Dendritic cell treated with granulocyte-macrophage colony-stimulating factor and Interleukin-4, amounts not matched to agents 40 ng/mL and 50 ng/mL, for 4 days (primary cell): ENCODE measurements at regions not wholly inside any gene's neighbourhood (a gene's known extent, or its start where the extent isn't known, plus 50 kb on each side); places are given as distances from the start of the nearest gene placed in this dataset.
"Not testable (repeated sequence)": the region's sequence is repeated elsewhere in the genome, so short reads cannot be mapped to it uniquely, and the experiment has no call there.

Experiments
- H3K27ac Mint-ChIP-seq: one replicate; pipeline ENCODE4 v1.8.0; 2022; ENCODE audit warnings: mild to moderate bottlenecking, mixed read lengths
- H3K27me3 Mint-ChIP-seq: one replicate; pipeline ENCODE4 v1.8.0; 2022; ENCODE audit warnings: mild to moderate bottlenecking, mixed read lengths
- H3K36me3 Mint-ChIP-seq: one replicate; pipeline ENCODE4 v1.8.0; 2022; ENCODE audit warnings: low read depth, mixed read lengths
- H3K4me1 Mint-ChIP-seq: one replicate; pipeline ENCODE4 v1.8.0; 2022; ENCODE audit warnings: low read depth, mixed read lengths
- H3K4me3 Mint-ChIP-seq: one replicate; pipeline ENCODE4 v1.8.0; 2022; ENCODE audit warnings: mild to moderate bottlenecking, moderate library complexity, mixed read lengths
- H3K9me3 Mint-ChIP-seq: one replicate; pipeline ENCODE4 v1.8.0; 2022; ENCODE audit warnings: mixed read lengths
- intact Hi-C: fragments of 100-400 bp; cut with micrococcal nuclease; formaldehyde crosslinking; loops from one replicate; pipeline ENCODE4 v1.15.0; 2022

- Mint-ChIP-seq H3K4me1 (no peaks in the 10 kb centered on the region), H3K27me3 (peaks cover 6% of the 10 kb centered on the region), H3K27ac (no peak overlapping the region), H3K9me3 (no peaks in the 10 kb centered on the region), H3K36me3 (no peaks in the 10 kb centered on the region), H3K4me3 (no peak overlapping the region)
- intact Hi-C loops: no loop called here
Measured at GRCh38 chr5:72653586-72653985, 146.4 kb upstream of the ZNF366 start.

GRCh38 chr5:72651779-72652178, 144.6 kb upstream of the ZNF366 start:
- no peak overlapping the region for H3K27ac Mint-ChIP-seq
- no peak overlapping the region for H3K4me3 Mint-ChIP-seq
- intact Hi-C loops: no loop called here
- no peaks in the 10 kb centered on the region for H3K9me3 Mint-ChIP-seq
- no peaks in the 10 kb centered on the region for H3K36me3 Mint-ChIP-seq
- no peaks in the 10 kb centered on the region for H3K4me1 Mint-ChIP-seq
- peaks cover 8% of the 10 kb centered on the region for H3K27me3 Mint-ChIP-seq

- intact Hi-C loops: no loop called here
- Mint-ChIP-seq H3K9me3 (no peaks in the 10 kb centered on the region), H3K4me1 (no peaks in the 10 kb centered on the region), H3K4me3 (no peak overlapping the region), H3K36me3 (no peaks in the 10 kb centered on the region), H3K27ac (no peak overlapping the region), H3K27me3 (peaks cover 8% of the 10 kb centered on the region)
Measured at GRCh38 chr5:72651109-72651508, 143.9 kb upstream of the ZNF366 start.

- no peak overlapping the region for H3K4me3 Mint-ChIP-seq
- no peaks in the 10 kb centered on the region for H3K36me3 Mint-ChIP-seq
- intact Hi-C loops: no loop called here
- no peaks in the 10 kb centered on the region for H3K9me3 Mint-ChIP-seq
- H3K4me1 Mint-ChIP-seq: no peaks in the 10 kb centered on the region
- H3K27ac Mint-ChIP-seq: no peak overlapping the region
- peaks cover 8% of the 10 kb centered on the region for H3K27me3 Mint-ChIP-seq
Measured at GRCh38 chr5:72649449-72649848, 142.2 kb upstream of the ZNF366 start.

GRCh38 chr5:72648480-72648879, 141.3 kb upstream of the ZNF366 start:
- Mint-ChIP-seq H3K4me1 (no peaks in the 10 kb centered on the region), H3K9me3 (no peaks in the 10 kb centered on the region), H3K4me3 (no peak overlapping the region), H3K36me3 (no peaks in the 10 kb centered on the region), H3K27me3 (peaks cover 8% of the 10 kb centered on the region), H3K27ac (no peak overlapping the region)
- intact Hi-C loops: no loop called here

- H3K4me3 Mint-ChIP-seq: no peak overlapping the region
- H3K9me3 Mint-ChIP-seq: no peaks in the 10 kb centered on the region
- no peaks in the 10 kb centered on the region for H3K36me3 Mint-ChIP-seq
- peaks cover 8% of the 10 kb centered on the region for H3K27me3 Mint-ChIP-seq
- intact Hi-C loops: no loop called here
- no peaks in the 10 kb centered on the region for H3K4me1 Mint-ChIP-seq
- H3K27ac Mint-ChIP-seq: no peak overlapping the region
Measured at GRCh38 chr5:72647806-72648205, 140.6 kb upstream of the ZNF366 start.

- Mint-ChIP-seq H3K36me3 (no peaks in the 10 kb centered on the region), H3K4me3 (no peak overlapping the region), H3K27ac (no peak overlapping the region), H3K27me3 (peaks cover 7% of the 10 kb centered on the region), H3K9me3 (no peaks in the 10 kb centered on the region), H3K4me1 (no peaks in the 10 kb centered on the region)
- intact Hi-C loops: no loop called here
Measured at GRCh38 chr5:72646246-72646866, 139.1 kb upstream of the ZNF366 start.

- intact Hi-C loops: no loop called here
- H3K4me3 Mint-ChIP-seq: no peak overlapping the region
- H3K36me3 Mint-ChIP-seq: no peaks in the 10 kb centered on the region
- no peaks in the 10 kb centered on the region for H3K4me1 Mint-ChIP-seq
- peaks cover 6% of the 10 kb centered on the region for H3K27me3 Mint-ChIP-seq
- H3K9me3 Mint-ChIP-seq: no peaks in the 10 kb centered on the region
- no peak overlapping the region for H3K27ac Mint-ChIP-seq
Measured at GRCh38 chr5:72645064-72645846, 138.0 kb upstream of the ZNF366 start.

- no peak overlapping the region for H3K4me3 Mint-ChIP-seq
- intact Hi-C loops: no loop called here
- no peaks in the 10 kb centered on the region for H3K9me3 Mint-ChIP-seq
- H3K36me3 Mint-ChIP-seq: no peaks in the 10 kb centered on the region
- H3K4me1 Mint-ChIP-seq: no peaks in the 10 kb centered on the region
- no peak overlapping the region for H3K27ac Mint-ChIP-seq
- peaks cover 4% of the 10 kb centered on the region for H3K27me3 Mint-ChIP-seq
Measured at GRCh38 chr5:72644296-72644695, 137.1 kb upstream of the ZNF366 start.

GRCh38 chr5:72641164-72641563, 134.0 kb upstream of the ZNF366 start:
- no peak overlapping the region for H3K27ac Mint-ChIP-seq
- no peaks in the 10 kb centered on the region for H3K9me3 Mint-ChIP-seq
- no peaks in the 10 kb centered on the region for H3K27me3 Mint-ChIP-seq
- H3K4me1 Mint-ChIP-seq: no peaks in the 10 kb centered on the region
- H3K36me3 Mint-ChIP-seq: no peaks in the 10 kb centered on the region
- no peak overlapping the region for H3K4me3 Mint-ChIP-seq
- intact Hi-C loops: no loop called here

- H3K9me3 Mint-ChIP-seq: no peaks in the 10 kb centered on the region
- H3K4me3 Mint-ChIP-seq: no peak overlapping the region
- H3K4me1 Mint-ChIP-seq: peaks cover 5% of the 10 kb centered on the region
- H3K27me3 Mint-ChIP-seq: no peaks in the 10 kb centered on the region
- intact Hi-C loops: no loop called here
- H3K36me3 Mint-ChIP-seq: no peaks in the 10 kb centered on the region
- H3K27ac Mint-ChIP-seq: no peak overlapping the region
Measured at GRCh38 chr5:72637058-72637457, 129.8 kb upstream of the ZNF366 start.

- H3K27ac Mint-ChIP-seq, H3K4me3 Mint-ChIP-seq, H3K9me3 Mint-ChIP-seq, intact Hi-C loops, H3K4me1 Mint-ChIP-seq, H3K36me3 Mint-ChIP-seq, H3K27me3 Mint-ChIP-seq: not testable (repeated sequence)
Measured at GRCh38 chr5:72636565-72636964, 129.4 kb upstream of the ZNF366 start.

- H3K36me3 Mint-ChIP-seq: no peaks in the 10 kb centered on the region
- H3K27ac Mint-ChIP-seq: no peak overlapping the region
- H3K4me1 Mint-ChIP-seq: peaks cover 5% of the 10 kb centered on the region
- intact Hi-C loops: no loop called here
- no peaks in the 10 kb centered on the region for H3K9me3 Mint-ChIP-seq
- H3K27me3 Mint-ChIP-seq: no peaks in the 10 kb centered on the region
- H3K4me3 Mint-ChIP-seq: no peak overlapping the region
Measured at GRCh38 chr5:72634444-72634843, 127.2 kb upstream of the ZNF366 start.

GRCh38 chr5:72633649-72634048, 126.4 kb upstream of the ZNF366 start:
- H3K4me3 Mint-ChIP-seq: no peak overlapping the region
- H3K27me3 Mint-ChIP-seq: no peaks in the 10 kb centered on the region
- no peaks in the 10 kb centered on the region for H3K36me3 Mint-ChIP-seq
- H3K4me1 Mint-ChIP-seq: peaks cover 5% of the 10 kb centered on the region
- no peaks in the 10 kb centered on the region for H3K9me3 Mint-ChIP-seq
- no peak overlapping the region for H3K27ac Mint-ChIP-seq
- intact Hi-C loops: no loop called here

- Mint-ChIP-seq H3K9me3 (no peaks in the 10 kb centered on the region), H3K27ac (no peak overlapping the region), H3K4me3 (no peak overlapping the region), H3K36me3 (no peaks in the 10 kb centered on the region), H3K4me1 (peaks cover 5% of the 10 kb centered on the region), H3K27me3 (no peaks in the 10 kb centered on the region)
- intact Hi-C loops: no loop called here
Measured at GRCh38 chr5:72633041-72633445, 125.8 kb upstream of the ZNF366 start.
